ENCODE measurements at regions not wholly inside any gene's neighbourhood (a gene's known extent, or its start where the extent isn't known, plus 50 kb on each side); places are given as distances from the start of the nearest gene placed in this dataset.

- no peak overlapping the region for H3K4me3 ChIP-seq (ENCODE audit: low read length)
- Mint-ChIP-seq H3K4me3 (no peak overlapping the region), H3K27ac (no peak overlapping the region), H3K27me3 (ENCODE audit: low read depth in 2 of 2) (peaks cover 10 to 31% of the 10 kb centered on the region in 2 donors), H3K4me1 (peaks cover 0 to 9% of the 10 kb centered on the region in 2 donors), H3K36me3 (peaks cover 27% of the 10 kb centered on the region), H3K9me3 (peaks cover 3 to 16% of the 10 kb centered on the region in 2 donors)
- H3K27me3 ChIP-seq (ENCODE audit: control insufficient read depth, insufficient read depth, low read length), result no peaks in the 10 kb centered on the region
- intact Hi-C loops (cut with micrococcal nuclease), result no loop called here
- H3K9me3 ChIP-seq (ENCODE audit: control insufficient read depth, insufficient read depth, low read length), result no peaks in the 10 kb centered on the region
- DNase-seq, result no peak
- no peak for ATAC-seq
- H3K27ac ChIP-seq (ENCODE audit: low read length), result no peak overlapping the region
- TF ChIP-seq CTCF (IDR thresholded peaks at IDR 0.05), result no peak
- no peaks in the 10 kb centered on the region for H3K36me3 ChIP-seq (ENCODE audit: control insufficient read depth, insufficient read depth, low read length)
- peaks cover 6% of the 10 kb centered on the region for H3K4me1 ChIP-seq (ENCODE audit: control insufficient read depth, insufficient read depth, low read length)
Measured at GRCh38 chr6:4311976-4312860, 176.8 kb upstream of the ECI2 start.

- H3K4me1 ChIP-seq (ENCODE audit: control insufficient read depth, insufficient read depth, low read length), result no peaks in the 10 kb centered on the region
- no peak overlapping the region for H3K27ac ChIP-seq (ENCODE audit: low read length)
- peaks cover 10 to 53% of the 10 kb centered on the region in 2 donors for H3K27me3 Mint-ChIP-seq (ENCODE audit: low read depth in 2 of 2)
- intact Hi-C loops (cut with micrococcal nuclease), result no loop called here
- H3K4me3 ChIP-seq (ENCODE audit: low read length), result no peak overlapping the region
- H3K4me3 Mint-ChIP-seq, result no peak overlapping the region
- no peak overlapping the region for H3K27ac Mint-ChIP-seq
- H3K9me3 Mint-ChIP-seq, result peaks cover 3 to 16% of the 10 kb centered on the region in 2 donors
- no peak for ATAC-seq
- no peaks in the 10 kb centered on the region for H3K36me3 ChIP-seq (ENCODE audit: control insufficient read depth, insufficient read depth, low read length)
- WGBS (ENCODE audit: insufficient coverage), result 59% methylated on average over 3 of the region's 3 CpGs
- no peaks in the 10 kb centered on the region for H3K27me3 ChIP-seq (ENCODE audit: control insufficient read depth, insufficient read depth, low read length)
- TF ChIP-seq CTCF (IDR thresholded peaks at IDR 0.05), result no peak
- H3K36me3 Mint-ChIP-seq, result peaks cover 27% of the 10 kb centered on the region
- DNase-seq, result no peak
- H3K4me1 Mint-ChIP-seq, result no peaks in the 10 kb centered on the region
- no peaks in the 10 kb centered on the region for H3K9me3 ChIP-seq (ENCODE audit: control insufficient read depth, insufficient read depth, low read length)
Measured at GRCh38 chr6:4309540-4309939, 174.2 kb upstream of the ECI2 start.

GRCh38 chr6:4308364-4308763, 173.0 kb upstream of the ECI2 start:
- H3K27me3 Mint-ChIP-seq (ENCODE audit: low read depth in 2 of 2), result peaks cover 12 to 60% of the 10 kb centered on the region in 2 donors
- no peak overlapping the region for H3K4me3 Mint-ChIP-seq
- no peaks in the 10 kb centered on the region for H3K36me3 ChIP-seq (ENCODE audit: control insufficient read depth, insufficient read depth, low read length)
- H3K9me3 Mint-ChIP-seq, result peaks cover 3 to 16% of the 10 kb centered on the region in 2 donors
- H3K9me3 ChIP-seq (ENCODE audit: control insufficient read depth, insufficient read depth, low read length), result no peaks in the 10 kb centered on the region
- H3K4me1 Mint-ChIP-seq, result no peaks in the 10 kb centered on the region
- peaks cover 27% of the 10 kb centered on the region for H3K36me3 Mint-ChIP-seq
- intact Hi-C loops (cut with micrococcal nuclease), result no loop called here
- no peak overlapping the region for H3K4me3 ChIP-seq (ENCODE audit: low read length)
- WGBS (ENCODE audit: insufficient coverage), result no CpG with 5 or more reads among the region's 1 CpG
- DNase-seq, result no peak
- no peaks in the 10 kb centered on the region for H3K4me1 ChIP-seq (ENCODE audit: control insufficient read depth, insufficient read depth, low read length)
- ATAC-seq, result no peak
- no peak overlapping the region for H3K27ac Mint-ChIP-seq
- H3K27me3 ChIP-seq (ENCODE audit: control insufficient read depth, insufficient read depth, low read length), result no peaks in the 10 kb centered on the region
- H3K27ac ChIP-seq (ENCODE audit: low read length), result no peak overlapping the region
- TF ChIP-seq CTCF (IDR thresholded peaks at IDR 0.05), result no peak
